Liver (tissue), 3 donors: ENCODE measurements at regions not wholly inside any gene's neighbourhood (a gene's known extent, or its start where the extent isn't known, plus 50 kb on each side); places are given as distances from the start of the nearest gene placed in this dataset.

Experiments
- ATF3 ChIP-seq: IDR thresholded peaks from 2 replicates; pipeline ENCODE4 v1.6.1; 2016; ENCODE audit warnings: antibody characterized with exemption
- CTCF ChIP-seq: fragments of 150-350 bp; IDR thresholded peaks from 2 replicates; pipeline ENCODE4 v1.5.1; 2017; ENCODE audit warnings: improper control_type of control experiment, low read depth, low read length; ENCODE audit not compliant: missing input control
- JUND ChIP-seq, 2 donors: IDR thresholded peaks; 2 replicates each; pipeline ENCODE4 v1.6.1; 2016; ENCODE audit warnings: antibody characterized with exemption in 2 of 2
- MAX ChIP-seq: IDR thresholded peaks from 2 replicates; pipeline ENCODE4 v1.6.1; 2016; ENCODE audit warnings: antibody characterized with exemption
- REST ChIP-seq: IDR thresholded peaks from 2 replicates; pipeline ENCODE4 v1.6.1; 2016; ENCODE audit warnings: antibody characterized with exemption, mild to moderate bottlenecking
- RXRA ChIP-seq, 2 donors: IDR thresholded peaks; 2 replicates each; pipeline ENCODE4 v1.6.1; 2017 to 2018; ENCODE audit warnings: antibody characterized with exemption in 2 of 2, mild to moderate bottlenecking in 1 of 2
- SP1 ChIP-seq: IDR thresholded peaks from 2 replicates; pipeline ENCODE4 v1.6.1; 2018; ENCODE audit warnings: antibody characterized with exemption, mild to moderate bottlenecking
- TAF1 ChIP-seq: conservative IDR thresholded peaks from 2 replicates; pipeline ENCODE4 v1.6.1; 2016; ENCODE audit warnings: antibody characterized with exemption, mild to moderate bottlenecking
- YY1 ChIP-seq: IDR thresholded peaks from 2 replicates; pipeline ENCODE4 v1.6.1; 2016; ENCODE audit warnings: antibody characterized with exemption, mild to moderate bottlenecking
- ZBTB33 ChIP-seq: IDR thresholded peaks from 2 replicates; pipeline ENCODE4 v1.6.1; 2016; ENCODE audit warnings: antibody characterized with exemption
- donor health status: healthy.
- donor health status: healthy.

GRCh38 chr13:37195621-37196020 lies 90.2 kb upstream of the CSNK1A1L start:
- TF ChIP-seq ATF3 (no peak), RXRA (IDR thresholded peaks at IDR 0.05) (no peak), CTCF (no peak), MAX (no peak), SP1 (no peak), TAF1 (no peak), REST (no peak), YY1 (no peak), JUND (IDR thresholded peaks at IDR 0.05) (no peak), ZBTB33 (no peak)
